NCI-H2081 (cell line): ENCODE measurements at regions not wholly inside any gene's neighbourhood (a gene's known extent, or its start where the extent isn't known, plus 50 kb on each side); places are given as distances from the start of the nearest gene placed in this dataset.
"Not testable (repeated sequence)": the region's sequence is repeated elsewhere in the genome, so short reads cannot be mapped to it uniquely, and the experiment has no call there.

Source experiments
- DNase-seq, 2 experiments: peaks; one replicate each; lab custom pipeline; 2025; lab: John Stamatoyannopoulos, UW

DNA sequence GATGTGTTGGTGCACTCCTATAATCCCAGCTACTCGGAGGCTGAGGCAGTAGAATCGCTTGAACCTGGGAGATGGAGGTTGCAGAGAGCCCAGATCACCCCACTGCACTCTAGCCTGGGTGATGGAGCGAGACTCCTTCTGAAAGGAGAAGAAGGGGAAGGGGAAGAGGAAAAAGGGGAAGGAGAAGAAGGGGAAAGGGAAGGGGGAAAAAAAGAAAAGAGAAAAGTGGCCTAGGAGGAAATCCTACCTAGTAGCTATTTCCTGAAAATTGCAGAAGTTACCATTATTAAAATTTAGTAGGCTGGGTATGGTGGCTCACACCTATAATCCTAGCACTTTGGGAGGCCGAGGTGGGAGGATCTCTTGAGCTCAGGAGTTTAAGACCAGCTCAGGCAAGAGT, 67.4 kb downstream of the ARRDC3 start:
- DNase-seq, result no peak

DNA sequence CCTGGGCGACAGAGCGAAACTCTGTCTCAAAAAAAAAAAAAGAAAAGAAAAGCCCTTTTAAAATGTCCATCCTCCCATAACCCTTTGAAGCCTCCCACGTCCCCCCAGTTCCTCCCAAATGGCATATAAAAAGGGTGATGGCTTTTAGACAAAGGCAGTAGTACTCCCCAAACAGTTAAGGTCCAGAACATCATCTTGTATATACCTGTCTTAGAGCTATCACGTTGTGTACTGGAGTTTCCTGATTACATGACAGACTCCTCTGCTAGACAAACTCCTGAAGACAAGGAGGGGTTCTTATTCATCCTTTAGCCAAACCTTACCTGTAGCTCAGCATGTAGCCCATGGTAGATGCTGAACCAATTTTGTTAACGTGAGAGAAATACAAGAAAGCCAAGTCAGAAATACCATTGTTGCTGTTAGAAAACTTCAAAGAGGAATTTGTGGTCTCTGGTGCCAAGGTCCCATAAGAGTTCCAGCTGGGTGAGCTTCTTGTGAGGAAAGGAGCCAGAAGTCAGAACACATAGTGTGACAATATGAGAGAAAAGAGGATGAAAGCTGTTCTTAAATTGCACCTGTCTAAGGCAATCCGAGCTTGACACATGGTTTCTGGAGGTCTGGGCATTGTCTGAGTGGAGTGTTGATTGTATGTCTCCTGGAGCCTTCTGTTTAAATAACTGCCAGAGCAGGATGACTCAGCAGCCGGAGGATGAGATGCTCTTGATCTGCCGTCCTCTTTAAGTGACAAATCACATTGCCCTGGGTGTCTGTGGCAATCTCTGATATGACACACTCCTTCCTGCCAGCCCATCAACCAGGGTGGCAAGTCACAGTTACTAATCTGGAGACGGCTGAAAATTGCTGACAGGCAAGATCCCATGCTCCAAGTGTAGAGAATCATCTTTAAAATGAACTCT, 69.1 kb downstream of the ARRDC3 start:
- peak; percentile 19 to 68 for DNase-seq

DNA sequence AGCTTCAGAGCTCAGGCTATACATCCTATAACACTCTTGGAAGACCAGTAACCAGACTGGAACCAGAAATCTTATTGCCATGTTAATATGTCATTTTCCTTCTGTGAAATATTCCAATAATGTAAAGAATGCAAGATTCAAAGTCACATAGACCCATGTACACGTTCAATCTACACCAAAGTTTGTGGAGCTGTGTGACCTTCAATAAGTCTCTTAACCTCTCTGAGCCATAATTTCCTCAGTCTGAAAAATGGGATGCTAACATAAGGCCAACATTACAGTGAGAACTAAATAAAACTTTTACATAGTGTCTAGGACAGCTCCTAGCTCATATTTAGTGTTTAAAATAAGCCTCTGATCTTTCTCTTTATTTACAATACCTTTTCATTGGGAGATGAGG, 70.4 kb downstream of the ARRDC3 start:
- no peak for DNase-seq

DNA sequence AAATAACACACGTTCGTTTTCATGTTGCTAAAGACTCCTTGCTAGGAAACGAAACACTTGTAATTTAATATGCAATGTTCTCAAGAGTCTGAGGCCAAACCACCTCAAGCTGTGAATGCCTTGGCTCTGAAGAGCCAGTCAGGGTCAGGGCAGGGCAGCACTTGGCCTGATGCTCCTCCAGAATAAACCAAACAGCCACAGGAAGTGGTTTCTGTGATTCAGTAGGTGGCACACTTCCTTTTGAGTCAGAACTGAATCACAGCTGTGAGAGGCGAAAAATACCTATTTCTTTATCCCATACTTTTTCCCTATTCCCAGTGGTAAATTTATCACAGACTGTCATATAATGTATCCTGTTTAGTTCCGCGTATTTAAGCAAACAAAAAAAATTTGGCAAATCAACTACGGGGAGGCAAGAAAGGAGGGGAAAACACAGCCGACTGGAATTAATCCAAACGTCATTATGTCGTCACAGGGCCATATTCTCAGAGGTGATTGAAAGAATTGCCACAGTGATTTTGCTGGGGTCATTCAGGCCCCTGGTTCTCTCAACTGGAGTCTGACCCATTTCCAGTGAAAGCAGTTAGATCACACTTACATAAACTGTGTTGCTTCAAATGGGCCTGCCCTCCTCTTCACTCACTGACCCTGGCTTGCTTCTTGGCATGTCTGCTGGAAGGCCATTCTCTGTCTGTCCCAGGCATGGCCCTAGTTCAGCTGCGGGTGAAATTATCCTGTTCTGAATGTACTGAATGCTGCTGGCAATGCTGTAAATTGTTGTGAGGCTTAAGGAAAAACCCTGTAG, 71.2 kb downstream of the ARRDC3 start:
- DNase-seq, result peak in 1 of 2 experiments; percentile 25

DNA sequence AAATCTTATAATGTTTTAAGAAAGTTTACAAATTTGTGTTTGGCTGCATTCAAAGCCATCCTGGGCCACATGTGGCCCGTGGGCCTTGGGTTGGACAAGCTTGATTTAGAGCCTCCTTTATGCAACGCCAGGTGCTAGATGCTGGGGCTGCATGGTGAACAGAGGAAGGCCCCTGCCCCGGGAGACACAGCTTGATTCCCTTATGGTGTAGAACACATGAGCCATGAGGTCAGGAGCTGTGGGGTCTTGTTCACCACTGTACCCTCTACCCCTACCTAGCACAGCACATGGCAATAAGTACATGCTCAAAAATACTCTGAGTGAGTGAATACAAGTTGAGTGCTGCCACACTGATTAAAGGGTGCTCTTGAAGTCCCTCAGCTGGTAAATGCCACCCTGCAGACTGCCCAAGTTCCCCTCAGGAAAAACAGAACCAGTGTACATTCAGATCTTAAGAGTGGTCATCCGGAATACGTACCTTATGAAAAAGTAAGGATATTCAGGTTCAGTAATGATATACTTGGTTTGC, 71.9 kb downstream of the ARRDC3 start:
- DNase-seq, result no peak

DNA sequence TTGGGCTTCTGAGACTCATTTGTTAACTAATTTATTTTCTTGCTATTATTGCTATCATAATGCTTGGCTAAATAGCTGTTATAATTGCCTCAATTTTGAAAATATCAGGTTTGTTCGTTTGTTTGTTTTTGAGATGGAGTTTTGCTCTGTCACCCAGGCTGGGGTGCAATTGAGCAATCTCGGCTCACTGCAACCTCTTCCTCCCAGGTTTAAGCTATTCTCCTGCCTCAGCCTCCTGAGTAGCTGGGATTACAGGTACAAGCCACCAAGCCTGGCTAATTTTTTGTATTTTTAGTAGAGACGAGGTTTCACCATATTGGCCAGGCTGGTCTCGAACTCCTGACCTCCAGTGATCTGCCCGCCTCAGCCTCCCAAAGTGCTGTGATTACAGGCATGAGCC, 75.0 kb downstream of the ARRDC3 start:
- not testable (repeated sequence) for DNase-seq

DNA sequence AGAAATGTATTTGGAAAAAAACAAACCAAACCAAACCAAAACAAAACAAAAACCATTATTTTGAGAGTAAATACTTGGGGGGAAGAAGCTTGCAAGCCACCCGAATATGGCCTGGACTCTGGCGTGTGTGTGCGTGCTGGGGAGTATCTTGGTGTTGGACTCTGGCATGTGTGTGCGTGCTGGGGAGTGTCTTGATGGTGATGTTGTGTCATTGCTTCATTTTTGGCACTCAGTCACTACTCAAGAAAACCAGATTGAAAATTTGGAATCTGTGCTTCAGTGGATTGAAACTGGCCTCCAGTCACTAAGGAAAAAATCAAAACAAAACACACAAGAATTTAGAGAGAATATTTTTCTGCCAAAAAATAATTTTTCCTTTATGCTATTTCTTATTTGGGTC, 76.1 kb downstream of the ARRDC3 start:
- DNase-seq, result no peak

DNA sequence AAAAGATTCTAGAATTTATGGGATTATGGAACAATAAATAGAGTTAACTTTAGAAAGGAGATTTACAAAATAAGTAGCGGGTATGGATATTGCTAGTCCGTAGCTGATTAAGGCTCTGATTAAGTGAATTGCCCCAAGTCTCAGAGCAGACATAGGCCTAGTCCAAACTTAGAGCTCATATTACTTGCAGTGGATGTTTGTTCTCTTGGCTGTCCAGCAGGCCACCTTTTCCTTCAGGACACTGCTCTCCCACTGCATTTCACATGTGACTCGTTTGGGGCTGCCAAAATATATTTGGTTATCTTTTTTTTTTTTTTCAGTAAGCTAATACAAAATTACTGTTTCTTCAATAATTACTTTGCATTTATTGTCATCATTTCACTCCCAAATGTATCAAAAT, 76.6 kb downstream of the ARRDC3 start:
- no peak for DNase-seq

DNA sequence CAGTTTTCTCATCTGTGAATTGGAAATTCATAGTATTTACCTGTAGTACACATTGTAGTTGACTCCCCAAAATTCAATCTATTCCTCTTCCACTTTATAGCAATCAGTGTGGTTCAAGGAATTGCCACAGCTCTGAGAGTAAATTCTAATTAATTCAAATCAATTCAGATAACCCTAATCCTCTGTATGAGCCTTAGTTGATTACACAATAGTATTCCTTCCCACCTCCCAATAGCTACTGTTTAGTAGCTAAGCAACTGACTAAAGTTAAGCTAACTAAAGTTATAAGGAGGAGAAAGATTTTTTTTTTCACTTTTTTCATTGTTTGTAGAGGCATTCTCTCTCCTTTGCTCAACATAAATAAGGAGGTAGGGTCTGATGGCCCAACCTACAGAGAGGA, 77.5 kb downstream of the ARRDC3 start:
- DNase-seq, result no peak

DNA sequence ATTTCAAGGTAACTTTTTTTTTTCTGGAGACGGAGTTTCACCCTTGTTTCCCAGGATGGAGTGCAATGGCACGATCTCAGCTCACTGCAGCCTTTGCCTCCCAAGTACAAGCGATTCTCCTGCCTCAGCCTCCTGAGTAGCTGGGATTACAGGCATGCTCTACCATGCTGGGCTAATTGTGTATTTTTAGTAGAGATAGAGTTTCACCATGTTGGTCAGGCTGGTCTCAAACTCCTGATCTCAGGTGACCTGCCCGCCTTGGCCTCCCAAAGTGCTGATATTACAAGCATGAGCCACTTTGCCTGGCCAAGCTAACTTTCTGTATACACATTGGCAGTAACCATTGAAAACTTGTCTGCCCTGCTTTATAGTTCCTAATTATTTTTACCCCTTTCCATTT, 79.1 kb downstream of the ARRDC3 start:
- DNase-seq, result not testable (repeated sequence)

DNA sequence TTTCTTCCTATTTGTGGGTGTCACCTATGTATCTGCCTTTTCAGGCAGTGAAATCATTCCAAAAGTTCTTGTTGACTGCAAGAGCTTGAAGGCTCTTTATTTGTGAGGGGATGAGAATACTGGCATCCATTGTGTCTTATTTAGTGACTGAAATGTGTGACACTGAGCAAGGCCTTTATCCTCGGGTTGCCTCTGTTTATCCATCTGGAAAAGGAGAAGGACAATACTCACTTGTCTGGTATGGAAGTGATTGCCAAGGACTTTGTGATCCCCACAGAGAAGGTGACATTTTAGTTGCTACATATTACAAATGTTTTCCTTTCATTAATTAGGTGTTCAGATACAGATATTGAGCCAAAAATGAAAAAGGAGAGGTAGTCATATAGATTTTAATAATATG, 80.2 kb downstream of the ARRDC3 start:
- no peak for DNase-seq

DNA sequence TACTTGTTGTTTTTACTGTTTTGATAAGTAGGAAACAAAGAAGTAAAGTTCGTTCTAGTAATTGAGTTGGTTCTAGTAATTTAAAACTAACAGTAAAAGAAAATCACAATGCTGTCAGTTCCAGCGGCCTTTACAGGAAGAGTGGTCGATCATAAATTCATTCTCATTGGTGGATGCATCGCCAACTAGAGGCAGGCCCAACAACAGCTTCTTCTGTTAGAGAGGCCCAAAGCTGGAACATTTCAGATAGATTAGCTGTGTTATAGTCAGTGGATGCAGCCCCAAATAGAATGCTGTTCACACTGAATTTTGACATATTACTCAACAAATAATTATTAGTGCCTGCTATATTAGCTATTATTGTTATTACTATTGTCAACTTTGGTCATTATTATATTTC, 80.8 kb downstream of the ARRDC3 start:
- no peak for DNase-seq

DNA sequence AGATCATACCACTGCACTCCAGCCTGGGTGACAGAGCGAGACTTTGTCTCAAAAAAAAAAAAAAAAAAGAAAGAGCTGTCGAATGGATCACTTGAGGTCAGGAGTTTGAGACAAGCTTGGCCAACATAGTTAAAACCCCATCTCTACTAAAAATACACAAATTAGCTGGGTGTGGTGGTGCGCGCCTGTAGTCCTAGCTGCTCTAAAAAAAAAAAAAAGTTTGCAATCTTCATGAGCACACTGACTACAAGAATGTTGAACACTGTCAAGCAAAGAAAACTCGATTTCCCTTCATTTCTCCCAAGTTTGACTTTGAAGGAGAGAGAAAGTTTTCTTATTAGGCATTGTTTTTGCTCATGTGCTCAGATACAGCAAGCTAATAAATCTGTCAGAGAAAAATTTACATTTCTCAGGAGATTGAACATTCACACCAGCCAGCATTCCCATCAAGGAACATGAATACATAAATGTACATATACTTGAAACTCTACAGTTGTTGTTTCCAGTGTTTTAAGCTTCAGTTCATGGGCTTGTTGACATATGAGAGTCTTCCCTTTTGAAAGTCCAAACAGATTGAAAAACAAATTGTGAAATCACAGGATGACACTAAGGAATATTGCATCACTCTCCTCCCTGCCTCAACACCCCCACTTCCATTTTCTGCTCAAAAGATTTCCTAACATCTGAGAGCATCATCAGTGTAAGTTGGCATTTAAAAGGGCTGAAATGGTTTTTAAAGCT, 81.8 kb downstream of the ARRDC3 start:
- DNase-seq, result no peak

DNA sequence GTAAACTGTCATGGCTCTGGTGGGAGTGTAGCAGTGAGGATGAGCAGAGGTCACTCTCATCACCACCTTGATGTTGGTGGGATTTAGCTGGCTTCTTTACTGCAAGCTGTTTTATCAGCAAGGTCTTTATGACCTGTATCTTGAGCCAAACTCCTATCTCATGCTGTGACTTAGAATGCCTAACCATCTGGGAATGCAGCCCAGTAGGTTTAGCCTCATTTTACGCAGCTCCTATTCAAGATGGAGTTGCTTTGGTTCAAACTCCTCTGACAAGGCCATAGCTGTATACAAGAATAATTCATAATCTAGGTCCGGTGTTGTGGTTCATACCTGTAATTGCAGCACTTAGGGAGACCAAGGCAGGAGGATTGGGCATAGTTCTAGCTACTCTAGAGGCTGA, 85.1 kb downstream of the ARRDC3 start:
- no peak for DNase-seq

DNA sequence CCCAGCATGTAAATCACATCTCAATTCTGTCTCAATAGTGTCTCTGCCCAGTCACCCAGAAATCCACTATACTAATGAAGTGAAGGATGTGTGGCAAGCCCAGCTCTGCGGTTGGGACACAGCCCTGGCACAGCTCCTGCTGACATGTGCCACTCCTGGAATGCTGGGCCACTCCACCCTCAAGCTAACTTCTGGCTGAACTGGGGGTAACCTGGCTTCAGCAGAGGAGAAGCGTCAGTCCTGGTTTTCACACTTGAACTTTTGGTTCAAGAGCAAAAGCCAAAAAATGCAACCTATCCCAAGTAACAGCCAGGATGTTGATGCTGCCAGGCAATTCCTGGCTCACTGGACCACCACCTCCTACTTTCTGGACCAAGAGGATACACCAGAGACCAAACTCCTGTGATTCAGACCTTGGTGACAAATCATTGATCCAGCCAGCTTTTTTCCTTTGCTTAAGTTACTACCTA, 86.4 kb downstream of the ARRDC3 start:
- DNase-seq, result no peak

DNA sequence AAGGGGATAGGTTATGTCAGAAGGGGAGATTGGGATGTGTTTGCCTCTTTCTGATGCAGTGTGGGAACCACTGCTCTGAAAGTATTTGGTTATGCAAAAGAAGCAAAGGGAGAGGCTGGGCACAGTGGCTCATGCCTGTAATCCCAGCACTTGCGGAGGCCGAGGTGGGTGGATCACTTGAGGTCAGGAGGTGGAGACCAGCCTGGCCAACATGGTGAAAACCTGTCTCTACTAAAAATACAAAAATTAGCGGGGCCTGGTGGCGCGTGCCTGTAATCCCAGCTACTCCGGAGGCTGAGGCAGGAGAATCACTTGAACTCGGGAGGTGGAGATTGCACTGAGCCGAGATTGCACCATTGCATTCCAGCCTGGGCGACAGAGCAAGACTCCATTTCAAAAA, 87.0 kb downstream of the ARRDC3 start:
- DNase-seq, result not testable (repeated sequence)

DNA sequence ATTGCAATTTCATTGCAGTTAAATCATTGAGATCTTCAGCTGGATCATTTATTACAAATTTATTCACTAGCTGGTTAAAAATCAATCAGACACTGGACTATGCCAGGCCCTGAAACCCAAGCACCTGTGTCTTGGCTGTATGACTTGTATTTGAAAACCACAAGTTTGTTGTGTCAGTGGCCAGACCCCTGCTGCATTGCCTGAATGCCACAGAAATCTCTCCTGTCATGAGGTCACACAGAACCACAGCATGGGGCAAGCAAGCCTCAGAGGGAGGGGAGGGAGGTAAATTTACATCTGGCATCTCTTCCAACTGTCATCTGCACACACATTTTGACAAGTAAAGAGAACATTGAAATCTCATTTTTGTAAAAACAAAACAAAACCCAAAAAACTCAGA, 90.0 kb downstream of the ARRDC3 start:
- no peak for DNase-seq

DNA sequence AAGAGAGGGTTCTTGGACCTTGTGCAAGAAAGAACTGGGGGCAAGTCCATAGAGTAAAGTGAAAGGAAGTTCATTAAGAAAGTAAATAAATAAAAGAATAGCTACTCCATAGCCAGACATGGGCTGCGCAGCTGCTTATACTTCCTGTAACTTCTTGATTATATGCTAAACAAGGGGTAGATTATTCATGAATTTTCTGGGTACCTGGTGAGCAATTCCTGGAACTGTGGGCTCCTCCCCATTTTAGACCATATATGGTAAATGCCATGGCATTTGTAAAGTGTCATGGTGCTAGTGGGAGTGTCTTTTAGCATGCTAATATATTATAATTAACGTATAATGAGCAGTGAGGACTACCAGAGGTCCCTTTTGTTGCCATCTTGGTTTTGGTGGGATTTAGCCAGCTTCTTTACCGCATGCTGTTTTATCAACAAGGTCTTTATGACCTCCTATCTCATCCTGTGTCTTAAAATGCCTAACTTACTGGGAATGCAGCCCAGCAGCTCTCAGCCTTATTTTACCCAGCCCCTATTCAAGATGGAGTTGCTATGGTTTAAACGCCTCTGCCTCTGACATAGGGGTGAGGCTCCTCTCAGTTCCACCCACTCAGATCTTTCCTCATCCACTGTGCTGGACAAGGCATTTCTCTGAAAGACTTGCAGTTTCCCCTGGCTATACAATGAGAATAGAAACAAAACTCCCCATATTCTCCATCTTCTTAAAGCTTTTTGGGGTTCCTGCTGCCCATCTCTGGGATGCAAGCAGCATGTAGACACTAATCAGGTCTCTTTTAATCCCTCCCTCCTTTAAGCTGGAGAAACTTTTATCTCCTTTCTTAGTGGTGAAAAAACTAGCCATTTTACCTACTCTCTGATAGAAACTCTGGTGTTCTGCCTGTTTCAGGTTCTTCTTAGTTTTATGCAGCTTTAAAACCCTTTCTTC, 91.2 kb downstream of the ARRDC3 start:
- DNase-seq, result no peak

DNA sequence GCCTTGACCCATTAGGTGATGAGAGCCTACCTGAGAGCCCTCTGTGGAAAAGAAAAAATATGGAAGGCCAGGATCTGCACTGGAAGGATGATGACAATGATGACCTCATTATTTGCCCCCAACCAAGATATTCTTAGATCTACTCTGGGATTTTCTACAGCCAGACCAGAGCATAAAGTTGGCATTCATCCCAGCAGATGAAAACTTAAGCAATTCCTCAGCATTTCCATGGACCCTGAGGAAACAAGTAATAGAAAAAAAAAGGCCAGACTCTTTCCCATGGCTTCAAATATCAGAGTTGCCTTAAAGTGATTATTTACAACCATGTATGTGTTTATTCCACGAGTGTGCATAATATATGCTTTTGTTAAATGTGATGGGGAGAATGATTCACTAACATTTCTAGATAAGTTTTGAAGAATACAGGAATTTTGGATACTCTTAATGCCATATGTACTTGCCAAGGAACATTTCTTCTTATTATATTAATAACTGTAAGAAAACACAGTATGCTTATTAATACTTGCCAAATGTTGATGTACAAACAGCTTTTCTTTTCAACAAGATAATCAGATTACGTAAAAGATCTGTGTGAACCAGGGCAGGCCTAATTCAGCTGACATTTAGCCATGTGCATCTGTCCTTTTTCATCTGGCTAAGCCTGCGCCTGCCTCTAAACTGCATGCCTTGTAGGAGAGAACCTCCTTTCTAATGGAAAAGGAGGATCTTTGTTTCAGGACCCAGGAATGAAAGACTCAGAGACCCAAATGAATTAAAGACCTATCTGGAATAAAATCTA, 94.8 kb downstream of the ARRDC3 start:
- DNase-seq, result no peak

DNA sequence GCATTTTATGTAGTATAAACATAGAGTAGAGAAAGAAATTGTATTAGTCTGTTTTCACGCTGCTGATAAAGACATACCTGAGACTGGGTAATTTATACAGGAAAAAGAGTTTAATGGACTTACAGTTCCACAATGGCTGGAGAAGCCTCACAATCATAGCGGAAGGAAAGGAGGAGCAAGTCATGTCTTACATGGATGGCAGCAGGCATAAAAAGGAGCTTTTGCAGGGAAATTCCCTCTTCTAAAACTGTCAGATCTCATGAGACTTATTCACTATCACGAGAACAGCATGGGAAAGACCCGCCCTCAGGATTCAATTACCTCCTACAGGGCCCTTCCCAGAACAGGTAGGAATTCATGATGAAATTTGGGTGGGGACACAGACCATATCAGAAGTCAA, 98.1 kb downstream of the ARRDC3 start:
- not testable (repeated sequence) for DNase-seq
